Colon (tissue), 2 donors: ENCODE measurements at regions not wholly inside any gene's neighbourhood (a gene's known extent, or its start where the extent isn't known, plus 50 kb on each side); places are given as distances from the start of the nearest gene placed in this dataset.

Experiments used
- FAIRE-seq: peaks from 2 replicates; lab custom pipeline; 2012; peaks lifted over from hg19 to GRCh38; lab: Jason Lieb, UNC
- donor health status: control.
- donor health status: control.

GRCh38 chr2:238688193-238689153 is 159.4 kb upstream of the TWIST2 start:
- no peak for FAIRE-seq

- FAIRE-seq = no peak
Measured at GRCh38 chr2:238689331-238689730, 158.6 kb upstream of the TWIST2 start.

- FAIRE-seq = no peak
Measured at GRCh38 chr2:238689871-238690389, 158.0 kb upstream of the TWIST2 start.

- FAIRE-seq = no peak
Measured at GRCh38 chr2:238690511-238690910, 157.4 kb upstream of the TWIST2 start.

GRCh38 chr2:238691596-238692491 is 156.0 kb upstream of the TWIST2 start:
- no peak for FAIRE-seq

- FAIRE-seq = no peak
Measured at GRCh38 chr2:238692562-238692961, 155.3 kb upstream of the TWIST2 start.

- FAIRE-seq = no peak
Measured at GRCh38 chr2:238693337-238694093, 154.4 kb upstream of the TWIST2 start.

GRCh38 chr2:238694136-238694755 is 153.6 kb upstream of the TWIST2 start:
- no peak for FAIRE-seq

GRCh38 chr2:238694922-238695321 is 153.0 kb upstream of the TWIST2 start:
- no peak for FAIRE-seq

- FAIRE-seq = no peak
Measured at GRCh38 chr2:238695538-238695937, 152.3 kb upstream of the TWIST2 start.

GRCh38 chr2:238696331-238696730 is 151.6 kb upstream of the TWIST2 start:
- no peak for FAIRE-seq

GRCh38 chr2:238696786-238697185 is 151.1 kb upstream of the TWIST2 start:
- FAIRE-seq = no peak

- no peak for FAIRE-seq
Measured at GRCh38 chr2:238697193-238698071, 150.5 kb upstream of the TWIST2 start.

GRCh38 chr2:238698072-238698352 is 149.9 kb upstream of the TWIST2 start:
- no peak for FAIRE-seq

- FAIRE-seq = no peak
Measured at GRCh38 chr2:238698451-238699306, 149.2 kb upstream of the TWIST2 start.

GRCh38 chr2:238699307-238700116 is 148.4 kb upstream of the TWIST2 start:
- FAIRE-seq = no peak

GRCh38 chr2:238700117-238700457 is 147.8 kb upstream of the TWIST2 start:
- no peak for FAIRE-seq

- FAIRE-seq = no peak
Measured at GRCh38 chr2:238700506-238701340, 147.2 kb upstream of the TWIST2 start.
